ENCODE measurements at regions not wholly inside any gene's neighbourhood (a gene's known extent, or its start where the extent isn't known, plus 50 kb on each side); places are given as distances from the start of the nearest gene placed in this dataset.

- Histone ChIP-seq H2BK15ac (ENCODE audit: low read length) (no peak overlapping the region), H3K27me3 (ENCODE audit: control insufficient read depth in 3 of 3, insufficient read depth in 3 of 3, low read depth in 1 of 3, low read length in 3 of 3) (no peaks in the 10 kb centered on the region), H3K79me1 (ENCODE audit: low read depth, low read length) (no peaks in the 10 kb centered on the region), H3K14ac (ENCODE audit: low read length) (no peak overlapping the region), H2BK12ac (ENCODE audit: low read length) (no peak overlapping the region), H4K8ac (ENCODE audit: low read depth, low read length) (no peak overlapping the region), H4K91ac (ENCODE audit: low read depth, low read length, poor library complexity) (no peak overlapping the region), H2BK5ac (ENCODE audit: low read length) (no peak overlapping the region), H3K4ac (ENCODE audit: low read length) (no peak overlapping the region), H3K9ac (ENCODE audit: low read depth, low read length, poor library complexity) (no peak overlapping the region), H3K4me1 (ENCODE audit: control insufficient read depth in 2 of 2, insufficient read depth in 1 of 2, low read depth in 1 of 2, low read length in 2 of 2) (no peaks in the 10 kb centered on the region), H2AK5ac (ENCODE audit: low read depth, low read length) (no peak overlapping the region), H3K18ac (ENCODE audit: low read length) (no peak overlapping the region), H3K23ac (ENCODE audit: low read depth, low read length, poor library complexity) (no peak overlapping the region), H3K36me3 (replicated peaks in 1 of 2; ENCODE audit: control insufficient read depth in 2 of 2, insufficient read depth in 2 of 2, low read length in 2 of 2) (no peaks in the 10 kb centered on the region), H3K4me3 (ENCODE audit: low read length in 2 of 2) (no peak overlapping the region), H2BK120ac (ENCODE audit: low read depth, low read length) (no peak overlapping the region), H3K4me2 (ENCODE audit: insufficient read depth, low read length, poor library complexity, severe bottlenecking) (no peak overlapping the region), H2AFZ (ENCODE audit: low read length) (no peak overlapping the region), H3K9me3 (replicated peaks in 1 of 2; ENCODE audit: control insufficient read depth in 2 of 2, insufficient read depth in 1 of 2, low read depth in 1 of 2, low read length in 2 of 2) (no peaks in the 10 kb centered on the region), H3K27ac (replicated peaks; ENCODE audit: low read length) (no peak overlapping the region)
- WGBS, 2 donors (ENCODE audit: extremely low coverage in 2 of 2, insufficient read length in 2 of 2, insufficient replicate concordance in 1 of 2), result no CpG with 5 or more reads among the region's 2 CpGs
- DNase-seq (ENCODE audit: low spot score), result no peak
Measured at GRCh38 chr16:64687123-64687522, 434.7 kb downstream of the CDH11 start.

- no peaks in the 10 kb centered on the region for H3K9me3 ChIP-seq (replicated peaks in 1 of 2; ENCODE audit: control insufficient read depth in 2 of 2, insufficient read depth in 1 of 2, low read depth in 1 of 2, low read length in 2 of 2)
- H3K27me3 ChIP-seq (ENCODE audit: control insufficient read depth in 3 of 3, insufficient read depth in 3 of 3, low read depth in 1 of 3, low read length in 3 of 3), result no peaks in the 10 kb centered on the region
- H2AK5ac ChIP-seq (ENCODE audit: low read depth, low read length), result no peak overlapping the region
- H3K4me2 ChIP-seq (ENCODE audit: insufficient read depth, low read length, poor library complexity, severe bottlenecking), result no peak overlapping the region
- no peak overlapping the region for H4K91ac ChIP-seq (ENCODE audit: low read depth, low read length, poor library complexity)
- no CpG with 5 or more reads among the region's 4 CpGs for WGBS, 2 donors (ENCODE audit: extremely low coverage in 2 of 2, insufficient read length in 2 of 2, insufficient replicate concordance in 1 of 2)
- H3K36me3 ChIP-seq (replicated peaks in 1 of 2; ENCODE audit: control insufficient read depth in 2 of 2, insufficient read depth in 2 of 2, low read length in 2 of 2), result no peaks in the 10 kb centered on the region
- no peaks in the 10 kb centered on the region for H3K79me1 ChIP-seq (ENCODE audit: low read depth, low read length)
- DNase-seq (ENCODE audit: low spot score), result no peak
- H3K23ac ChIP-seq (ENCODE audit: low read depth, low read length, poor library complexity), result no peak overlapping the region
- H2AFZ ChIP-seq (ENCODE audit: low read length), result no peak overlapping the region
- H4K8ac ChIP-seq (ENCODE audit: low read depth, low read length), result no peak overlapping the region
- H3K27ac ChIP-seq (replicated peaks; ENCODE audit: low read length), result no peak overlapping the region
- H2BK12ac ChIP-seq (ENCODE audit: low read length), result no peak overlapping the region
- H3K4me1 ChIP-seq (ENCODE audit: control insufficient read depth in 2 of 2, insufficient read depth in 1 of 2, low read depth in 1 of 2, low read length in 2 of 2), result no peaks in the 10 kb centered on the region
- H3K18ac ChIP-seq (ENCODE audit: low read length), result no peak overlapping the region
- no peak overlapping the region for H2BK15ac ChIP-seq (ENCODE audit: low read length)
- no peak overlapping the region for H2BK5ac ChIP-seq (ENCODE audit: low read length)
- no peak overlapping the region for H3K4ac ChIP-seq (ENCODE audit: low read length)
- no peak overlapping the region for H3K9ac ChIP-seq (ENCODE audit: low read depth, low read length, poor library complexity)
- no peak overlapping the region for H3K14ac ChIP-seq (ENCODE audit: low read length)
- no peak overlapping the region for H3K4me3 ChIP-seq (ENCODE audit: low read length in 2 of 2)
- H2BK120ac ChIP-seq (ENCODE audit: low read depth, low read length), result no peak overlapping the region
Measured at GRCh38 chr16:64679976-64680690, 441.7 kb downstream of the CDH11 start.

DNA sequence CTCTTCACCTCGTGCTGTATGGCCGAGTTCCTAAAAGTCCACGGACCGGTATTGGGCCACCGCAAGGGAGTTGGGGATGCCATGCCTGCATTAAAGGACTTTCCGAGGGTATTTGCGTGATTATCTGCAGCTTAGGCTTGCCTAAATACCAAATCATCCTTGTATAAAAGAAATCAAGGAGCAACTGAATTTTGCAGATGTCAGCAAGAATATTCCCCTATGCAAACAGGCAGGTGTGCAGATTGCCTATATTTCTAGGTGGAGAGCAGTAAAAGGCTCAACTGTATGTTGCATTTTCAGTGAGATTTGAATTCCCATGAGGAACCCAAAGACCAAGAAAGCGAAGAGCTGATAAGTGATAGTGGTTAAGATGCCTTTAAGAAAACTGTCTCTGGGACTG is 452.3 kb downstream of the CDH11 start:
- Histone ChIP-seq H2BK15ac (ENCODE audit: low read length) (no peak overlapping the region), H3K4me2 (ENCODE audit: insufficient read depth, low read length, poor library complexity, severe bottlenecking) (no peak overlapping the region), H3K9ac (ENCODE audit: low read depth, low read length, poor library complexity) (no peak overlapping the region), H3K23ac (ENCODE audit: low read depth, low read length, poor library complexity) (no peak overlapping the region), H3K9me3 (replicated peaks in 1 of 2; ENCODE audit: control insufficient read depth in 2 of 2, insufficient read depth in 1 of 2, low read depth in 1 of 2, low read length in 2 of 2) (no peaks in the 10 kb centered on the region), H2AFZ (ENCODE audit: low read length) (no peak overlapping the region), H3K79me1 (ENCODE audit: low read depth, low read length) (no peaks in the 10 kb centered on the region), H2AK5ac (ENCODE audit: low read depth, low read length) (no peak overlapping the region), H3K18ac (ENCODE audit: low read length) (no peak overlapping the region), H2BK5ac (ENCODE audit: low read length) (no peak overlapping the region), H3K27ac (replicated peaks; ENCODE audit: low read length) (no peak overlapping the region), H3K4me3 (ENCODE audit: low read length in 2 of 2) (no peak overlapping the region), H4K8ac (ENCODE audit: low read depth, low read length) (no peak overlapping the region), H3K14ac (ENCODE audit: low read length) (no peak overlapping the region), H2BK12ac (ENCODE audit: low read length) (no peak overlapping the region), H4K91ac (ENCODE audit: low read depth, low read length, poor library complexity) (no peak overlapping the region), H3K27me3 (ENCODE audit: control insufficient read depth in 3 of 3, insufficient read depth in 3 of 3, low read depth in 1 of 3, low read length in 3 of 3) (no peaks in the 10 kb centered on the region), H2BK120ac (ENCODE audit: low read depth, low read length) (no peak overlapping the region), H3K4me1 (ENCODE audit: control insufficient read depth in 2 of 2, insufficient read depth in 1 of 2, low read depth in 1 of 2, low read length in 2 of 2) (no peaks in the 10 kb centered on the region), H3K4ac (ENCODE audit: low read length) (no peak overlapping the region), H3K36me3 (replicated peaks in 1 of 2; ENCODE audit: control insufficient read depth in 2 of 2, insufficient read depth in 2 of 2, low read length in 2 of 2) (no peaks in the 10 kb centered on the region)
- DNase-seq (ENCODE audit: low spot score), result no peak
- no CpG with 5 or more reads among the region's 8 CpGs for WGBS, 2 donors (ENCODE audit: extremely low coverage in 2 of 2, insufficient read length in 2 of 2, insufficient replicate concordance in 1 of 2)

DNA sequence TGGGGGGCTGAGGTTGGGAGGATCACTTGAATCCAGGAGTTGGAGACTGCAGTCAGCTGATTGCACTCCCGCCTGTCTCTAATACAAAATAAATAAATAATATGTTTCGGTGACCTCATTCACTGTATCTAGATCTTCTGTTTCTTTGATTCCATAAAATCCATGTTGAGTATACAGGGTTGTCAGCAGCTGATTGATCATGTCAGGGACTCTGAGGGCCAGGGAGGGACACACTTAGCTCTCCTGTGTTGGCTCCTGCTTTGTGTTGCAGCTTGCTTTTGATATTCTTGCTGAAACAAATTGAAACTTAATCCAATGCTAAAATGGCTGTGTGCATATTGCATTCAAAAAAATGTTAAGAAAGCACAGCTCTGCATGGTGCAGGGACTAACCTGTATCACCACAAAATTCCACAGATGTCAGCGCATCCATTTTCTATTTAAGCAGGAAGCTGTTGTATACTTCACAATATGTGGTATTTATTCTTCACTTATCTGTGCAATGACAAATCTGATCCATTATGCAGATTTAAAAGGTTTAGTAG is 454.5 kb downstream of the CDH11 start:
- H2AK5ac ChIP-seq (ENCODE audit: low read depth, low read length), result no peak overlapping the region
- no peak overlapping the region for H3K27ac ChIP-seq (replicated peaks; ENCODE audit: low read length)
- no peak overlapping the region for H3K14ac ChIP-seq (ENCODE audit: low read length)
- H3K36me3 ChIP-seq (replicated peaks in 1 of 2; ENCODE audit: control insufficient read depth in 2 of 2, insufficient read depth in 2 of 2, low read length in 2 of 2), result no peaks in the 10 kb centered on the region
- no peaks in the 10 kb centered on the region for H3K4me1 ChIP-seq (ENCODE audit: control insufficient read depth in 2 of 2, insufficient read depth in 1 of 2, low read depth in 1 of 2, low read length in 2 of 2)
- no peak overlapping the region for H3K9ac ChIP-seq (ENCODE audit: low read depth, low read length, poor library complexity)
- H3K4me2 ChIP-seq (ENCODE audit: insufficient read depth, low read length, poor library complexity, severe bottlenecking), result no peak overlapping the region
- H3K27me3 ChIP-seq (ENCODE audit: control insufficient read depth in 3 of 3, insufficient read depth in 3 of 3, low read depth in 1 of 3, low read length in 3 of 3), result no peaks in the 10 kb centered on the region
- no peak overlapping the region for H3K4ac ChIP-seq (ENCODE audit: low read length)
- DNase-seq (ENCODE audit: low spot score), result no peak
- no peaks in the 10 kb centered on the region for H3K79me1 ChIP-seq (ENCODE audit: low read depth, low read length)
- H2BK12ac ChIP-seq (ENCODE audit: low read length), result no peak overlapping the region
- no peak overlapping the region for H3K23ac ChIP-seq (ENCODE audit: low read depth, low read length, poor library complexity)
- no peak overlapping the region for H4K91ac ChIP-seq (ENCODE audit: low read depth, low read length, poor library complexity)
- H3K18ac ChIP-seq (ENCODE audit: low read length), result no peak overlapping the region
- H2BK120ac ChIP-seq (ENCODE audit: low read depth, low read length), result no peak overlapping the region
- H2BK5ac ChIP-seq (ENCODE audit: low read length), result no peak overlapping the region
- no peak overlapping the region for H3K4me3 ChIP-seq (ENCODE audit: low read length in 2 of 2)
- no peak overlapping the region for H4K8ac ChIP-seq (ENCODE audit: low read depth, low read length)
- no peak overlapping the region for H2AFZ ChIP-seq (ENCODE audit: low read length)
- H3K9me3 ChIP-seq (replicated peaks in 1 of 2; ENCODE audit: control insufficient read depth in 2 of 2, insufficient read depth in 1 of 2, low read depth in 1 of 2, low read length in 2 of 2), result no peaks in the 10 kb centered on the region
- no peak overlapping the region for H2BK15ac ChIP-seq (ENCODE audit: low read length)
- WGBS, 2 donors (ENCODE audit: extremely low coverage in 2 of 2, insufficient read length in 2 of 2, insufficient replicate concordance in 1 of 2), result no CpG with 5 or more reads among the region's 3 CpGs
